AG04449 (cell line): ENCODE measurements at regions not wholly inside any gene's neighbourhood (a gene's known extent, or its start where the extent isn't known, plus 50 kb on each side); places are given as distances from the start of the nearest gene placed in this dataset.

Experiments
- CTCF ChIA-PET: fragments of 350-600 bp; formaldehyde crosslinking; extraction: SDS; loops from one replicate; lab custom pipeline; 2021; ENCODE audit warnings: antibody characterized with exemption; lab: Yijun Ruan, JAX
- POLR2A ChIA-PET: fragments of 400-600, 350-600 bp; formaldehyde crosslinking; extraction: SDS; loops from one replicate; lab custom pipeline; 2020; ENCODE audit warnings: antibody characterized with exemption, inconsistent platforms; lab: Yijun Ruan, JAX
- DNase-seq: peaks from one replicate; pipeline ENCODE4 v3.0.0-alpha.2; 2010; ENCODE audit warnings: low read depth, low spot score
- H3K4me3 ChIP-seq: 2 replicates; pipeline ENCODE4 v1.5.1; 2011; ENCODE audit warnings: low read depth, mild to moderate bottlenecking, control low read depth, low read length
- TF ChIP-seq, protein P1 (sequence below): IDR thresholded peaks from one replicate; pipeline ENCODE4 v1.5.1; 2011; ENCODE audit warnings: mild to moderate bottlenecking, moderate library complexity, low read length, control low read depth, inconsistent platforms; ENCODE audit not compliant: insufficient read depth; ENCODE audit errors: missing control alignments

DNA sequence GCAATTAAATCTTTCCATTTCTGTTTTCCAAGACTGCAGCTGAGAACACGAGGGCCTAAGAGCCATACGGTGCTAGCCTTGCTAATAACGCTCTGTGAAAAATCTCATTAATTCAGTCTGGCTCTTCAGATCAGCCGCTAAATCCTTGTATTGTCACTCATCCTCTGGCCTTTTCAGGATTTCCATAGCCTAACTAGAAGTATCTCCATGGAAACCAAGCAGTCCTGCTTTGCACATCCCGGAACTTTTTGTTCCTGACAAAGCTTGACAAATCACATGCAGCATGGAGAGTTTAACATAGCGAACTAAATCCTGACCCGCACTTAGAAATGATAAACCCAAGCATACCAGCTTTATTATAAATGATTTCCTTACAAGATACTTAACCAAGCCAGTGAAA, 383.7 kb downstream of the CD83 start:
- TF ChIP-seq, protein P1, sequence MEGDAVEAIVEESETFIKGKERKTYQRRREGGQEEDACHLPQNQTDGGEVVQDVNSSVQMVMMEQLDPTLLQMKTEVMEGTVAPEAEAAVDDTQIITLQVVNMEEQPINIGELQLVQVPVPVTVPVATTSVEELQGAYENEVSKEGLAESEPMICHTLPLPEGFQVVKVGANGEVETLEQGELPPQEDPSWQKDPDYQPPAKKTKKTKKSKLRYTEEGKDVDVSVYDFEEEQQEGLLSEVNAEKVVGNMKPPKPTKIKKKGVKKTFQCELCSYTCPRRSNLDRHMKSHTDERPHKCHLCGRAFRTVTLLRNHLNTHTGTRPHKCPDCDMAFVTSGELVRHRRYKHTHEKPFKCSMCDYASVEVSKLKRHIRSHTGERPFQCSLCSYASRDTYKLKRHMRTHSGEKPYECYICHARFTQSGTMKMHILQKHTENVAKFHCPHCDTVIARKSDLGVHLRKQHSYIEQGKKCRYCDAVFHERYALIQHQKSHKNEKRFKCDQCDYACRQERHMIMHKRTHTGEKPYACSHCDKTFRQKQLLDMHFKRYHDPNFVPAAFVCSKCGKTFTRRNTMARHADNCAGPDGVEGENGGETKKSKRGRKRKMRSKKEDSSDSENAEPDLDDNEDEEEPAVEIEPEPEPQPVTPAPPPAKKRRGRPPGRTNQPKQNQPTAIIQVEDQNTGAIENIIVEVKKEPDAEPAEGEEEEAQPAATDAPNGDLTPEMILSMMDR = no peak
- no peak for DNase-seq
- ChIA-PET POLR2A (no interaction called here), CTCF (no interaction called here)
- no peak overlapping the region for H3K4me3 ChIP-seq

DNA sequence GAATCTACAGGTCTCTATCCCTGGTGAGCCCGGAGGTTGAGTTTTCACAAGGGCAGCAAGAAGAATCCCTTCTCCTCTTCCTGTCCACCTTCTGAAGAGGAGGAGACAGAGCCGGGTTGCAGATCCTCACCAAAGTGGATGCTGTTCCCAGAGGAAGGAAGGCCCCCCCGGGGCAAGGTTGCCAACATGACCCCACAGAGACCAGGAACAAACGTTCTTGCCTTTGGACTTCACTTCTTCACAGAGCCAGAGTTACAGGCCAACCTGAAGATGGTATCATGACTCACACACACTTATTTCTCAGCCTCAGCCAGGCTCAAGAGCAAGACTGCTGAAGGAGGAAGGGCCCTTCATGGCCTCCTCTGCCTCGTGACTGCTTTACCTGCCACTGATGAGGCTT, 384.3 kb downstream of the CD83 start:
- DNase-seq = no peak
- no peak overlapping the region for H3K4me3 ChIP-seq
- ChIA-PET POLR2A (no interaction called here), CTCF (no interaction called here)
- TF ChIP-seq, protein P1 = no peak

DNA sequence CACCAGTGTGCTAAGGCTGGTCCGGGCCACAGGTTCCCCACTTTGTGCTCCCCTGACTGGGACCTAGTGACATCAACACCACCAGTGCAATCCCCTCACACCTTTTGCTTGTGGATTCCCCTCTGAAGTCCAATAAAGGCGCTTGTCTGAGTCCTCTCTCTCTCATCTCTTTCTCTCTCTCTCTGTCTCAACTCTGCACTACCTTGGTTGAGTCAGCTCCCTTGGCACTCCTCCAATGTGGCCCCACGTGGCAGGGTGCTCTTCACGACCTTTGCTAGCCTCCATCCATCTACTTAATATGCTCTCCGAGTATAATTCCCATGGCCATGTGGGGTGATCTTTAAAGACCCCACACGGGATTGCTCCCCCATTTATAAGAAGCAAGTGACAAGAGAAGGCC, 385.0 kb downstream of the CD83 start:
- no peak for DNase-seq
- ChIA-PET CTCF (no interaction called here), POLR2A (no interaction called here)
- H3K4me3 ChIP-seq = no peak overlapping the region
- TF ChIP-seq, protein P1 = no peak

DNA sequence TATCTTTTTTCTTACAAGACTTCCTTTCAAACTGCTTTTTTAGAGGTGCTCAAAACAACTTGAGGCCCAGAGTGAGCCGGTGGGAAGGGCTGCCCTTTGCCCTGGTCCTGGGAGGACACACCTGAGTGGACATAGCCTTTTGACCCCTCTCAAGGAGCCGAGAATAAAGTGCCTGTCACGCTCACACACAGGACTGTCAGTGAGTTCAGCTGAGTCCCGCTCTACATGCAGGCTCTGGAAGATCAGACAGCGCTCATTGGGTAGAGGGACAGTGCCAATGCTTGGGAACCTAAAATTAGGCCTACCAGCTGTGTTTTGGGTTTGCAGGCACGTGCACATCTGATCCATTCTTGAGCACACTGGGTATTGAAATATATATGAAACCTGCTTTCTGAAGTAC, 387.8 kb downstream of the CD83 start:
- ChIA-PET POLR2A (no interaction called here), CTCF (no interaction called here)
- no peak for DNase-seq
- H3K4me3 ChIP-seq = no peak overlapping the region
- TF ChIP-seq, protein P1 = no peak

DNA sequence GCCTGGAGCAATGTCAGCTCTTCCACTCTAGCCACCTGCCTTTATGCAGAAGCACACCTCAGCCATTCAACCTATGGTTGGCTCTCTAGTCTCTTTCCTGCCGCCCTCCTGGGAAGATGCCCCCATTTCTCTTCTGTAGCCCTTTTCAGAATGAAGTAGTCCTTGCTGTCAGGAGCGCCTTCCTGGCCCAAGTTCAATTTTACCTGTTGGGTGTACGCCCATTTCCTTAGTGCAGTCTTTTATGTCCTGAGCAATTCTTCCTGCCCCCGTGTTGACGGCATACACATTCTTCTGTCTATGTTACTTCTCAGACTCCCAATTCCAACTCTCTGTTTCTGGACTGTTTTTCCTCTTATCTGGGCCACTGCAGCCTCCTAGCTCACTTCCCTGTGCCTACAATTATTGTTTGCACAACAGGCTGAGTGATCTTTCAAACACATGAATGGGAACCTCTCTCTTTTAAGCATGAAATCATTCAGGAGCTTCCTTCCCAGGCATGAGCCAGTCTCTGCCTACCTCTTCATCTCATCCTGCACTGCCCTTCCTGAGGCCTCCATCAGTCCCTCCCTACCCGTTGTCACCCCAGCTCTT, 389.2 kb downstream of the CD83 start:
- DNase-seq = no peak
- ChIA-PET POLR2A (no interaction called here), CTCF (no interaction called here)
- TF ChIP-seq, protein P1 = no peak
- no peak overlapping the region for H3K4me3 ChIP-seq

DNA sequence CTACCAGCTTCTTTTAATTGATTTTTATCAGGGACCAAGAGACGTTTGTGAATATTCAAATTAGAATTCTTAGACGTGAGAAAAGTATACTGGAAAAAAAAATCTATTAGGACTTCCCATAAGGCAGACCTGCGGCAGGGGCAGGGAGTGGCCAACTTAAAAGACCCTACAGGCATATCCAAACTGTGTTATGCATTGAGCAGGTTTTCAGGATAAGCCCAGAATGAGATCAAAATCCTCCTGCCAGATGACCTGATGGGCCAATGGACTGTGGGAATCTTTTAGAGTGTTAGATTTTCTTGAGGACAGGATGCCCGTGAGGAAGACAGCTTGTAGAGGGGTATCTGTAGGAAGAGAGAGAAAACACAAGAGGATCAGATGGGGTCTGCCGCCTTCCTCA, 391.5 kb downstream of the CD83 start:
- ChIA-PET CTCF (no interaction called here), POLR2A (no interaction called here)
- TF ChIP-seq, protein P1 = no peak
- no peak for DNase-seq
- no peak overlapping the region for H3K4me3 ChIP-seq
